NCI-H146 (cell line): ENCODE measurements at regions not wholly inside any gene's neighbourhood (a gene's known extent, or its start where the extent isn't known, plus 50 kb on each side); places are given as distances from the start of the nearest gene placed in this dataset.

Experiments used
- DNase-seq: peaks from one replicate; lab custom pipeline; 2025; lab: John Stamatoyannopoulos, UW

GRCh38 chr6:88339761-88340160 is 173.6 kb upstream of the CNR1 start:
- no peak for DNase-seq

- DNase-seq, result no peak
These were observed 155.2 kb upstream of the CNR1 start for GRCh38 chr6:88321306-88321705.

GRCh38 chr6:88311561-88311960 is 145.4 kb upstream of the CNR1 start:
- no peak for DNase-seq

- DNase-seq, result no peak
These were observed 138.4 kb upstream of the CNR1 start for GRCh38 chr6:88304520-88304919.

- DNase-seq, result no peak
These were observed 136.7 kb upstream of the CNR1 start for GRCh38 chr6:88302769-88303225.

- DNase-seq, result no peak
These were observed 136.0 kb upstream of the CNR1 start for GRCh38 chr6:88301888-88302768.

GRCh38 chr6:88301256-88301655 is 135.1 kb upstream of the CNR1 start:
- no peak for DNase-seq

GRCh38 chr6:88298066-88298845 is 132.1 kb upstream of the CNR1 start:
- DNase-seq, result no peak

- DNase-seq, result peak; percentile 1
These were observed 130.5 kb upstream of the CNR1 start for GRCh38 chr6:88296694-88297093.

- no peak for DNase-seq
These were observed 129.5 kb upstream of the CNR1 start for GRCh38 chr6:88295663-88296062.

GRCh38 chr6:88294702-88295101 is 128.6 kb upstream of the CNR1 start:
- DNase-seq, result no peak

GRCh38 chr6:88290411-88290810 is 124.3 kb upstream of the CNR1 start:
- DNase-seq, result no peak

- DNase-seq, result no peak
These were observed 121.5 kb upstream of the CNR1 start for GRCh38 chr6:88287696-88288095.

- DNase-seq, result no peak
These were observed 110.2 kb upstream of the CNR1 start for GRCh38 chr6:88276331-88276730.

- DNase-seq, result no peak
These were observed 102.4 kb upstream of the CNR1 start for GRCh38 chr6:88268508-88268907.

- DNase-seq, result no peak
These were observed 100.0 kb upstream of the CNR1 start for GRCh38 chr6:88266126-88266525.

GRCh38 chr6:88263591-88263990 is 97.4 kb upstream of the CNR1 start:
- no peak for DNase-seq

GRCh38 chr6:88262332-88262731 is 96.2 kb upstream of the CNR1 start:
- DNase-seq, result no peak

GRCh38 chr6:88251301-88251700 is 85.2 kb upstream of the CNR1 start:
- no peak for DNase-seq

GRCh38 chr6:88248709-88249321 is 82.7 kb upstream of the CNR1 start:
- DNase-seq, result no peak

- no peak for DNase-seq
These were observed 80.5 kb upstream of the CNR1 start for GRCh38 chr6:88246654-88247053.

- DNase-seq, result no peak
These were observed 78.6 kb upstream of the CNR1 start for GRCh38 chr6:88244721-88245120.

- DNase-seq, result no peak
These were observed 72.8 kb upstream of the CNR1 start for GRCh38 chr6:88238901-88239300.
